HepG2 (cell line): ENCODE measurements at regions not wholly inside any gene's neighbourhood (a gene's known extent, or its start where the extent isn't known, plus 50 kb on each side); places are given as distances from the start of the nearest gene placed in this dataset.

ENCODE experiments used
- ATAC-seq: fragments of 200-7000 bp; cut with Tn5 transposase; 3 replicates; pipeline ENCODE4 v1.9.1; 2020; ENCODE audit warnings: mild to moderate bottlenecking, moderate library complexity
- BruUV-seq: library from RNA; stranded (reverse); fragments of 400-500 nt; replicated peaks from 2 replicates; lab custom pipeline; 2021; lab: Mats Ljungman, UMichigan
- CTCF ChIA-PET: fragments of 300-600 bp; formaldehyde crosslinking; extraction: SDS; loops from one replicate; lab custom pipeline; 2021; ENCODE audit warnings: low total read pairs, inconsistent platforms, low intra/inter-chr PET ratio; lab: Yijun Ruan, JAX
- POLR2A ChIA-PET: fragments of 350-600 bp; sonication (Branson Sonifier 250); formaldehyde crosslinking; loops from one replicate; lab custom pipeline; 2020; ENCODE audit warnings: antibody characterized with exemption, inconsistent platforms; lab: Yijun Ruan, JAX
- DNase-seq: peaks from one replicate; pipeline ENCODE4 v3.0.0-alpha.2; 2015; ENCODE audit warnings: low spot score
- FAIRE-seq: peaks from 3 replicates; lab custom pipeline; 2011; peaks lifted over from hg19 to GRCh38; lab: Jason Lieb, UNC
- H2AFZ ChIP-seq: one replicate; pipeline ENCODE4 v1.6.1; 2011; ENCODE audit warnings: low read length, inconsistent platforms
- H3K27ac ChIP-seq: fragments of 300-600 bp; 3 replicates; pipeline ENCODE4 v1.8.0; 2011; ENCODE audit warnings: mixed run types, mild to moderate bottlenecking, mixed read lengths, low read length, inconsistent platforms; ENCODE audit not compliant: insufficient read depth; ENCODE audit errors: extremely low read length
- H3K27me3 ChIP-seq, 2 experiments: fragments of 200-600 bp in 1 of 2; 2 replicates in 1 of 2; 3 replicates in 1 of 2; pipeline versions ENCODE4 v1.6.0 to v1.8.0; 2011; ENCODE audit warnings: low read length in 2 of 2, mild to moderate bottlenecking in 2 of 2, moderate library complexity in 2 of 2, inconsistent platforms in 1 of 2; ENCODE audit not compliant: insufficient read depth in 2 of 2, control insufficient read depth in 1 of 2
- H3K36me3 ChIP-seq, 2 experiments: fragments of 200-600 bp in 1 of 2; replicated peaks in 1 of 2; 2 replicates in 1 of 2; 3 replicates in 1 of 2; pipeline versions ENCODE4 v1.5.1 to v1.8.0; 2011; ENCODE audit warnings: low read length in 2 of 2, inconsistent platforms in 1 of 2; ENCODE audit not compliant: insufficient read depth in 2 of 2, control insufficient read depth in 1 of 2
- H3K4me1 ChIP-seq: 2 replicates; pipeline ENCODE4 v1.5.1; 2012; ENCODE audit warnings: low read length, inconsistent platforms; ENCODE audit not compliant: insufficient read depth
- H3K4me2 ChIP-seq: 2 replicates; pipeline ENCODE4 v1.6.0; 2011; ENCODE audit warnings: low read depth, low read length, inconsistent platforms
- H3K4me3 ChIP-seq, 3 experiments: fragments of 200-600 bp in 1 of 3; sonication (generic), shearing (Covaris generic) in 1 of 3; replicated peaks in 1 of 3; 2 replicates each; pipeline ENCODE4 v1.5.1; 2011 to 2016; ENCODE audit warnings: low read length in 3 of 3, inconsistent platforms in 2 of 3, low read depth in 2 of 3, mild to moderate bottlenecking in 2 of 3, control low read depth in 1 of 3, mixed read lengths in 1 of 3; ENCODE audit not compliant: insufficient read depth in 1 of 3
- H3K79me2 ChIP-seq: one replicate; pipeline ENCODE4 v1.6.1; 2011; ENCODE audit warnings: low read length, inconsistent platforms; ENCODE audit not compliant: insufficient read depth
- H3K9ac ChIP-seq: 2 replicates; pipeline ENCODE4 v1.6.0; 2011; ENCODE audit warnings: mild to moderate bottlenecking, low read depth, low read length, inconsistent platforms; ENCODE audit not compliant: insufficient read depth
- H3K9me3 ChIP-seq: 2 replicates; pipeline ENCODE4 v1.5.1; 2012; ENCODE audit warnings: mild to moderate bottlenecking, low read length
- H4K20me1 ChIP-seq: 2 replicates; pipeline ENCODE4 v1.6.0; 2011; ENCODE audit warnings: inconsistent platforms, mild to moderate bottlenecking, low read length, moderate library complexity; ENCODE audit not compliant: insufficient read depth
- FOSL1 ChIP-seq: sonication (generic); formaldehyde crosslinking; IDR thresholded peaks from 2 replicates; pipeline ENCODE4 v1.9.0; 2021; ENCODE audit warnings: missing genetic modification reagents, borderline replicate concordance
- KDM5A ChIP-seq: fragments of 200-600 bp; sonication (generic); IDR thresholded peaks from 2 replicates; pipeline ENCODE4 v1.7.0; 2018; ENCODE audit warnings: antibody characterized with exemption, mild to moderate bottlenecking, low read length, borderline replicate concordance
- MBNL3 ChIP-seq: fragments of 250-450 bp; sonication (Bioruptor Pico); conservative IDR thresholded peaks from 2 replicates; pipeline ENCODE4 v1.8.0; 2022; ENCODE audit warnings: mild to moderate bottlenecking, inconsistent platforms
- MLXIP ChIP-seq: sonication (generic); formaldehyde crosslinking; IDR thresholded peaks from 2 replicates; pipeline ENCODE4 v1.9.0; 2021; ENCODE audit warnings: missing genetic modification reagents, borderline replicate concordance
- NBN ChIP-seq: fragments of 450-650 bp; conservative IDR thresholded peaks from 2 replicates; pipeline ENCODE4 v1.6.1; 2017
- PAWR ChIP-seq: sonication (generic); formaldehyde crosslinking; IDR thresholded peaks from 2 replicates; pipeline ENCODE4 v1.4.0; 2020; ENCODE audit warnings: missing genetic modification reagents, mild to moderate bottlenecking, borderline replicate concordance
- RBM39 ChIP-seq: fragments of 200-400 bp; formaldehyde crosslinking; IDR thresholded peaks from one replicate; pipeline ENCODE4 v1.6.1; 2018; ENCODE audit warnings: antibody characterized with exemption, mild to moderate bottlenecking, low read depth, low read length; ENCODE audit not compliant: poor library complexity, severe bottlenecking
- REXO4 ChIP-seq: sonication (generic); formaldehyde crosslinking; IDR thresholded peaks from 2 replicates; pipeline ENCODE4 v1.8.0; 2022; ENCODE audit warnings: missing genetic modification reagents, mild to moderate bottlenecking, borderline replicate concordance
- SATB2 ChIP-seq: sonication (generic); formaldehyde crosslinking; IDR thresholded peaks from 2 replicates; pipeline ENCODE4 v1.5.0; 2020; ENCODE audit warnings: missing genetic modification reagents
- ZBTB4 ChIP-seq: sonication (generic); formaldehyde crosslinking; IDR thresholded peaks from 2 replicates; pipeline ENCODE4 v1.4.0; 2020; ENCODE audit warnings: missing genetic modification reagents, mild to moderate bottlenecking, borderline replicate concordance
- ZKSCAN5 ChIP-seq: sonication (generic); formaldehyde crosslinking; IDR thresholded peaks from 2 replicates; pipeline ENCODE4 v1.5.1; 2020; ENCODE audit warnings: mild to moderate bottlenecking, missing genetic modification reagents
- ZNF136 ChIP-seq: sonication (generic); formaldehyde crosslinking; IDR thresholded peaks from 2 replicates; pipeline ENCODE4 v1.8.1; 2022; ENCODE audit warnings: low read depth, mild to moderate bottlenecking, moderate library complexity, missing genetic modification reagents
- ZNF180 ChIP-seq: sonication (generic); formaldehyde crosslinking; IDR thresholded peaks from 2 replicates; pipeline ENCODE4 v1.4.0; 2020; ENCODE audit warnings: low read depth, missing genetic modification reagents, borderline replicate concordance
- ZNF468 ChIP-seq: sonication (generic); formaldehyde crosslinking; IDR thresholded peaks from 2 replicates; pipeline ENCODE4 v1.8.0; 2022; ENCODE audit warnings: mild to moderate bottlenecking, moderate library complexity, missing genetic modification reagents
- ZNF546 ChIP-seq: sonication (generic); formaldehyde crosslinking; conservative IDR thresholded peaks from 2 replicates; pipeline ENCODE4 v1.8.1; 2023; ENCODE audit warnings: mild to moderate bottlenecking, missing genetic modification reagents
- ZNF597 ChIP-seq: sonication (generic); formaldehyde crosslinking; IDR thresholded peaks from 2 replicates; pipeline ENCODE4 v1.5.0; 2020; ENCODE audit warnings: missing genetic modification reagents
- ZNF720 ChIP-seq: sonication (generic); formaldehyde crosslinking; IDR thresholded peaks from 2 replicates; pipeline ENCODE4 v1.4.0; 2020; ENCODE audit warnings: missing genetic modification reagents
- WGBS: methylation state at CpG from one replicate; pipeline ENCODE4 v1.1.6; 2017; ENCODE audit warnings: low lambda C conversion rate; 5-methylcytosine and 5-hydroxymethylcytosine counted together
- in situ Hi-C: cut with HindIII; loops from 2 replicates; pipeline ENCODE4 v1.10.0; 2017; ENCODE audit warnings: low pct_unique_long_range_greater_than_20kb; ENCODE audit not compliant: extremely low pct_ligation_motif_present
- intact Hi-C: fragments of 100-400 bp; cut with micrococcal nuclease; formaldehyde crosslinking; loops from one replicate; pipeline ENCODE4 v1.10.0; 2022; ENCODE audit not compliant: unreplicated experiment

- TF ChIP-seq ZNF468: no peak
- TF ChIP-seq ZNF180 (CRISPR knock-in tag): no peak
- TF ChIP-seq, all 625 proteins: peak for 0
Measured at GRCh38 chr1:73821520-73821919, 376.5 kb downstream of the LRRIQ3 start (continued).

GRCh38 chr1:73820843-73821242, 377.1 kb downstream of the LRRIQ3 start:
- no peak for FAIRE-seq
- Histone ChIP-seq H4K20me1 (no peaks in the 10 kb centered on the region), H3K79me2 (no peaks in the 10 kb centered on the region), H3K27ac (no peak overlapping the region), H3K4me2 (no peak overlapping the region), H3K27me3 (no peaks in the 10 kb centered on the region), H3K4me1 (no peaks in the 10 kb centered on the region), H3K9me3 (peaks cover 15% of the 10 kb centered on the region), H3K36me3 (no peaks in the 10 kb centered on the region), H3K4me3 (no peak overlapping the region), H3K9ac (no peak overlapping the region), H2AFZ (no peak overlapping the region)
- ATAC-seq: no peak
- CTCF ChIA-PET: no interaction called here
- no TSS peak for BruUV-seq
- no peak for DNase-seq
- POLR2A ChIA-PET: no interaction called here
- WGBS: 9% methylated on average over 1 of the region's 1 CpG
- in situ Hi-C loops: no loop called here
- intact Hi-C loops: no loop called here
- no peak for TF ChIP-seq RBM39
- TF ChIP-seq NBN: no peak
- TF ChIP-seq FOSL1: no peak
- TF ChIP-seq REXO4: no peak
- no peak for TF ChIP-seq PAWR (CRISPR knock-in tag)
- TF ChIP-seq ZNF546 (CRISPR knock-in tag): no peak
- TF ChIP-seq MBNL3 (CRISPR knock-in tag): no peak
- no peak for TF ChIP-seq ZNF720
- TF ChIP-seq ZKSCAN5 (CRISPR knock-in tag): no peak
- no peak for TF ChIP-seq MLXIP
- no peak for TF ChIP-seq ZNF597 (CRISPR knock-in tag)
- TF ChIP-seq SATB2 (CRISPR knock-in tag): no peak
- TF ChIP-seq ZBTB4 (CRISPR knock-in tag): no peak
- TF ChIP-seq KDM5A: no peak
- no peak for TF ChIP-seq ZNF136 (CRISPR knock-in tag)
